ENCODE measurements at regions not wholly inside any gene's neighbourhood (a gene's known extent, or its start where the extent isn't known, plus 50 kb on each side); places are given as distances from the start of the nearest gene placed in this dataset.

- WGBS, 2 donors (ENCODE audit: low coverage in 1 of 2) = 63 to 70% methylated on average over 2 of the region's 2 CpGs
- Histone ChIP-seq H3K4me3 (no peak overlapping the region), H3K27ac (no peak overlapping the region), H3K36me3 (no peaks in the 10 kb centered on the region), H3K27me3 (no peaks in the 10 kb centered on the region), H3K4me1 (no peaks in the 10 kb centered on the region), H3K9me3 (no peaks in the 10 kb centered on the region)
- DNase-seq = no peak
- in situ Hi-C loops (cut with MboI; ENCODE audit: low pct_ligation_motif_present in 1 of 4, low pct_unique_long_range_greater_than_20kb in 1 of 4, low sequenced_read_pairs in 3 of 4) (no loop called here), intact Hi-C loops (cut with DNase I; ENCODE audit: low total_unique reads) (no loop called here)
- TF ChIP-seq EP300 (IDR thresholded peaks at IDR 0.05; ENCODE audit: low read depth) (no peak), POLR2AphosphoS5 (IDR thresholded peaks at IDR 0.05) (no peak), CTCF (IDR thresholded peaks at IDR 0.05) (no peak), POLR2A (IDR thresholded peaks at IDR 0.05) (no peak)
These were observed 612.3 kb upstream of the FANCL start for GRCh38 chr2:58853420-58853819.

GRCh38 chr2:58852905-58853304, 611.8 kb upstream of the FANCL start:
- Histone ChIP-seq H3K4me1 (no peaks in the 10 kb centered on the region), H3K27me3 (no peaks in the 10 kb centered on the region), H3K36me3 (no peaks in the 10 kb centered on the region), H3K9me3 (no peaks in the 10 kb centered on the region), H3K27ac (no peak overlapping the region), H3K4me3 (no peak overlapping the region)
- TF ChIP-seq EP300 (IDR thresholded peaks at IDR 0.05; ENCODE audit: low read depth) (no peak), POLR2A (IDR thresholded peaks at IDR 0.05) (no peak), POLR2AphosphoS5 (IDR thresholded peaks at IDR 0.05) (no peak), CTCF (IDR thresholded peaks at IDR 0.05) (no peak)
- in situ Hi-C loops (cut with MboI; ENCODE audit: low pct_ligation_motif_present in 1 of 4, low pct_unique_long_range_greater_than_20kb in 1 of 4, low sequenced_read_pairs in 3 of 4) (no loop called here), intact Hi-C loops (cut with DNase I; ENCODE audit: low total_unique reads) (no loop called here)
- DNase-seq = no peak

GRCh38 chr2:58852243-58852642, 611.1 kb upstream of the FANCL start:
- no peak overlapping the region for H3K4me3 ChIP-seq
- 59 to 77% methylated on average over 5 of the region's 5 CpGs for WGBS, 2 donors (ENCODE audit: low coverage in 1 of 2)
- in situ Hi-C loops (cut with MboI; ENCODE audit: low pct_ligation_motif_present in 1 of 4, low pct_unique_long_range_greater_than_20kb in 1 of 4, low sequenced_read_pairs in 3 of 4) (no loop called here), intact Hi-C loops (cut with DNase I; ENCODE audit: low total_unique reads) (no loop called here)
- no peak for DNase-seq
- no peak overlapping the region for H3K27ac ChIP-seq
- H3K36me3 ChIP-seq = no peaks in the 10 kb centered on the region
- H3K4me1 ChIP-seq = no peaks in the 10 kb centered on the region
- H3K9me3 ChIP-seq = no peaks in the 10 kb centered on the region
- TF ChIP-seq CTCF (IDR thresholded peaks at IDR 0.05) (no peak), POLR2AphosphoS5 (IDR thresholded peaks at IDR 0.05) (no peak), POLR2A (IDR thresholded peaks at IDR 0.05) (no peak), EP300 (IDR thresholded peaks at IDR 0.05; ENCODE audit: low read depth) (no peak)
- H3K27me3 ChIP-seq = no peaks in the 10 kb centered on the region

GRCh38 chr2:58851598-58851997, 610.5 kb upstream of the FANCL start:
- Histone ChIP-seq H3K27ac (no peak overlapping the region), H3K4me1 (no peaks in the 10 kb centered on the region), H3K27me3 (no peaks in the 10 kb centered on the region), H3K9me3 (no peaks in the 10 kb centered on the region), H3K4me3 (no peak overlapping the region), H3K36me3 (no peaks in the 10 kb centered on the region)
- DNase-seq = no peak
- WGBS, 2 donors (ENCODE audit: low coverage in 1 of 2) = 63 to 83% methylated on average over 1 to 2 of the region's 2 CpGs
- TF ChIP-seq POLR2A (IDR thresholded peaks at IDR 0.05) (no peak), POLR2AphosphoS5 (IDR thresholded peaks at IDR 0.05) (no peak), CTCF (IDR thresholded peaks at IDR 0.05) (no peak), EP300 (IDR thresholded peaks at IDR 0.05; ENCODE audit: low read depth) (no peak)
- intact Hi-C loops (cut with DNase I; ENCODE audit: low total_unique reads) = no loop called here
- in situ Hi-C loops (cut with MboI; ENCODE audit: low pct_ligation_motif_present in 1 of 4, low pct_unique_long_range_greater_than_20kb in 1 of 4, low sequenced_read_pairs in 3 of 4) = no loop called here

Measured in transverse colon (tissue), 4 donors.